ENCODE measurements at regions not wholly inside any gene's neighbourhood (a gene's known extent, or its start where the extent isn't known, plus 50 kb on each side); places are given as distances from the start of the nearest gene placed in this dataset.

- TF ChIP-seq EP300 (IDR thresholded peaks at IDR 0.05) (no peak), CTCF (IDR thresholded peaks at IDR 0.05) (no peak)
Observed at GRCh38 chr2:149725234-149725633, 137.7 kb upstream of the MMADHC start.

All from stomach (tissue), 4 donors.